ENCODE measurements at regions not wholly inside any gene's neighbourhood (a gene's known extent, or its start where the extent isn't known, plus 50 kb on each side); places are given as distances from the start of the nearest gene placed in this dataset.

DNA sequence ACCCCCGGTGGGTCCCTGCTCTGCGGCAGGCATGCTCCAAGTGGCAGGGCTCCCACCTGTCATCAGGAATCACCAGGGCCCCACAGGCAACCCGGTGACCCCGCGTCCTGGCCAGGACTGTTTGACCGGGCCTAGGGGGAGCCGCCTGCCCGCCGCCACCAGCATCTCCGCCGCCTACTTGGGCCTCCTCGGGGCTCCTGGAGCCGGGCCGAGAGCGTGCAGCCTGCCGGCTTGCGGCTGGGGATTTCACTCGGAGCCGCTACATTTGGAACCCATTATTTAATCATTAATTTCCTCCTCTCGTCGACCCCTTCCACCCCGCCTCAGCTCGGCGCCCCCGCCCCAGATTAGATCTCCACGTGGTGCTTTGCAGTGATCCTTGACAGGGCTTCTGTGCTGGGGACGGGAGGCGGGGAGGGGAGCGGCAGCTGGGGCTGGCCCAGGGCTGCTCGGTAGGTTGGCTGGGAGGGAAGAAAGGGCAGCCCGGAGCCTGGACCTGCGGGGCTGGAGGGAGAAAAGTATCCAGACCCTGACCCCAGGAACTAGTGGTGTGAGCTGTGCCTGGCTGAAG is 295.4 kb downstream of the CYP26B1 start:
- no peaks in the 10 kb centered on the region for H3K36me3 Mint-ChIP-seq (ENCODE audit: low read depth)
- H3K4me3 Mint-ChIP-seq: no peak overlapping the region
- H3K27ac Mint-ChIP-seq: no peak overlapping the region
- TF ChIP-seq, protein P1, sequence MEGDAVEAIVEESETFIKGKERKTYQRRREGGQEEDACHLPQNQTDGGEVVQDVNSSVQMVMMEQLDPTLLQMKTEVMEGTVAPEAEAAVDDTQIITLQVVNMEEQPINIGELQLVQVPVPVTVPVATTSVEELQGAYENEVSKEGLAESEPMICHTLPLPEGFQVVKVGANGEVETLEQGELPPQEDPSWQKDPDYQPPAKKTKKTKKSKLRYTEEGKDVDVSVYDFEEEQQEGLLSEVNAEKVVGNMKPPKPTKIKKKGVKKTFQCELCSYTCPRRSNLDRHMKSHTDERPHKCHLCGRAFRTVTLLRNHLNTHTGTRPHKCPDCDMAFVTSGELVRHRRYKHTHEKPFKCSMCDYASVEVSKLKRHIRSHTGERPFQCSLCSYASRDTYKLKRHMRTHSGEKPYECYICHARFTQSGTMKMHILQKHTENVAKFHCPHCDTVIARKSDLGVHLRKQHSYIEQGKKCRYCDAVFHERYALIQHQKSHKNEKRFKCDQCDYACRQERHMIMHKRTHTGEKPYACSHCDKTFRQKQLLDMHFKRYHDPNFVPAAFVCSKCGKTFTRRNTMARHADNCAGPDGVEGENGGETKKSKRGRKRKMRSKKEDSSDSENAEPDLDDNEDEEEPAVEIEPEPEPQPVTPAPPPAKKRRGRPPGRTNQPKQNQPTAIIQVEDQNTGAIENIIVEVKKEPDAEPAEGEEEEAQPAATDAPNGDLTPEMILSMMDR (IDR thresholded peaks at IDR 0.05; ENCODE audit: unreplicated experiment in 3 of 3): no peak
- peaks cover 64% of the 10 kb centered on the region for H3K27me3 Mint-ChIP-seq (ENCODE audit: low read depth)
- peaks cover 21% of the 10 kb centered on the region for H3K4me1 Mint-ChIP-seq
- H3K9me3 Mint-ChIP-seq: peaks cover 9% of the 10 kb centered on the region

DNA sequence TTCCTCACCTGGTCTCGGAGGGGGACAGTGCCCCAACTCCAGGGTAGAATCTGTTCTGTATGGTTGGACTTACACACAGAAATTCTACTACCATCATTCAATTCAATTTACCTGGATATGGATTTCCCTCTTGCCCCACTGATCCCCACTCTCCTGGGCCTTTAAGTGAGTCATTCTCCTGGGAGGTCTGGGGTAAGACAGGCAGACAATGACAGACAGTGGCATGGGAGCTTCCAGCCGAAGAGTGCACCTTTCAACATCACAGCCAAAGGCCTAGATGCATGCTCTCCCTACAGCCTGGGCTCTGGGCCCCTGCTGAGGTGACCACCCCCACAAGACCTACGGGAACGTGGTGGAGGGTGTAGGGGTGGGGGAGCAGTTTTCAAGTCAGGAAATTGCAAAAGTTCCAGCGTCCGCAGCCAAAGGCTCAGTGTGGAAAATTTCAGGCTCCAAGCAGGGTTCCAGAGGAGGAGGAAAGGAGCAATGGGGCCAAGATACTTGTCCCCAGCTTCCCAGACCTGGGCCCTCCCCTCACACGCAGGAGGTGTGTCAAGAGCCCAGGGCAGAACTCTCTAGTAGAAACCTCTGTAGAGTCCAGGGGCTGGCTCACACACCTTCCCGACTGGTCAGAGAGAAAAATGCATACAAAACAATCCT is 296.4 kb downstream of the CYP26B1 start:
- peaks cover 55% of the 10 kb centered on the region for H3K27me3 Mint-ChIP-seq (ENCODE audit: low read depth)
- peaks cover 9% of the 10 kb centered on the region for H3K9me3 Mint-ChIP-seq
- TF ChIP-seq, protein P1 (IDR thresholded peaks at IDR 0.05; ENCODE audit: unreplicated experiment in 3 of 3): no peak
- no peak overlapping the region for H3K4me3 Mint-ChIP-seq
- peaks cover 21% of the 10 kb centered on the region for H3K4me1 Mint-ChIP-seq
- H3K36me3 Mint-ChIP-seq (ENCODE audit: low read depth): no peaks in the 10 kb centered on the region
- H3K27ac Mint-ChIP-seq: peak overlapping the region; percentile 8 to 37 (median 20)

DNA sequence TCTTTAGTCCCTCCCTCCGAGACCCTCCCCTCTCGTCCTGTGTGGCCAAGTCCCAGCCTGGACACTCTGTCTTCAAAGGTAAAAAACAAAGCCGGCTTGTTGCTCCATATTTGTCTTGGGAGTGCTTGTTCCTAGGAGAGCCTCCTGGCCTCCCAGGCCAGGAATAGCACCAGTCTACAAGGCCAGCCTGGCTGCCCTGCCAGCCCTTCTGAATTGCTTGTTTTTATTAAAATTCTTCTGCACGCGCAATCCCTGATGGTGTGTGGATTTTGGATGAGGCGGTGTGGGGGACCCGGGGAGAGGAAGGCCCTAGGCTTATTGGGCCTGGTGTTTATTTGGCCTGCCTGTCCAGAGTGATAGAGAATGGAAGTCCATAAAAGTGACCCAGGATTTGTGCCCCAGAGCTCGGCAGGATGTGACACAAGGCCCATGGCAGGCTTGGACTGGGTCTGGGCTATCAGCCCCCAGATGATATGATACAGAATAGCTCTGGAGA is 297.3 kb downstream of the CYP26B1 start:
- peaks cover 4% of the 10 kb centered on the region for H3K9me3 Mint-ChIP-seq
- H3K27ac Mint-ChIP-seq: peak overlapping the region in 2 of 3 experiments; percentile 21 to 58
- no peaks in the 10 kb centered on the region for H3K36me3 Mint-ChIP-seq (ENCODE audit: low read depth)
- H3K4me1 Mint-ChIP-seq: peaks cover 21% of the 10 kb centered on the region
- TF ChIP-seq, protein P1 (IDR thresholded peaks at IDR 0.05; ENCODE audit: unreplicated experiment in 3 of 3): no peak
- peak overlapping the region in 1 of 3 experiments; percentile 2 for H3K4me3 Mint-ChIP-seq
- peaks cover 51% of the 10 kb centered on the region for H3K27me3 Mint-ChIP-seq (ENCODE audit: low read depth)

DNA sequence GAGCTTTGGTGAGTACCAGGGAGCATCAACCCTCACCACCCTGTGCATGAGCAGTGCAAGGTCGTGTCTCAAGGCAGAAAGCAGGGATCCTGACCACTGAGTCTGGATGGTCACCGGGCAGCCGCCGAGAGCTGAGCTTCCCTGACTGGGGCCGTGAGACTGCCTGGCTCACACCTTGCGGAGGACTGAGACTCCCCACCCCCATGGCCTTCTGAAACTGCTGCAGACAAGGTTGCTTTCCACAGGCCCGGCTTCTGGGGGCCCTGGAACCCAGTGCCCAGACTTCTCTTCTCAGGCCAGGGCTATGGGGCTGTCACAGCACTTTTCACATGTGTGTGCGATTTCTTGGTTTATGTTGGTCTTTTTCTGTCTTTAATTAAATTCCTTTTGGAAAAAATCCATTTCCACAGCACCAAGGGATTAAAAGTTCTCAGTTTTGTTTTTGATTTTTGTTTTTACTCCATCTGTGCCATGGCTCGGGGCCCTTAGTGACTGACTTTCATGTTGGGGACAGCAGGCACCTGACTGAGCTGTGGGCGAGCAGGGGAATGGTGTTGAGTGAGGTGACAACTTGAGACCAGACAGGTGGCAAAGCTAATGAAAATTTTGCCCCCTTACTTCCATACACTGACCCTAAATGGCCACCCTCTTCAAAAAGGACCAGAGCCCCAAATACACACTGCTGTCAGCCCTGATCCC is 297.9 kb downstream of the CYP26B1 start:
- TF ChIP-seq, protein P1 (IDR thresholded peaks at IDR 0.05; ENCODE audit: unreplicated experiment in 3 of 3): no peak

DNA sequence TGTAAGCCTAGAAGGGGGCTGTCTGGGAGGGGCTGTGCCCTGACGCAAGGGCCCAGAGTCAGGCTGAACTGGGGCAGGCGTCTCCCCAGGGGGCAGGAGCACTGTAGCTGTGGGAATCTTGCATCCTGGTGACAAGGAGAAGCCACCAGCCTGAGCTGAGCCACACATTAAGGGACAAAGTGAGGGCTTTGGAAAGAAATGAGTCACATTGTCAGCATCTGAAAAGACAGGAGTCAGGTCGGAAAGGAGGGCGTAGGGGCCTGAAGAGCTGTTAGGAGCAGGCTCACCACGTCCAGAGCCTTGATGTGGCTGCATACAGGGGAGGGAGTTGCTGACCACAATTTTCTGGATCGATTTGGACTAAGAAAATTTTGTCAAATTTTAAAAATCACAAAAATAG is 298.6 kb downstream of the CYP26B1 start:
- no peak overlapping the region for H3K4me3 Mint-ChIP-seq
- no peaks in the 10 kb centered on the region for H3K36me3 Mint-ChIP-seq (ENCODE audit: low read depth)
- no peaks in the 10 kb centered on the region for H3K9me3 Mint-ChIP-seq

More for the DNA sequence above, 297.9 kb downstream of the CYP26B1 start:
- Mint-ChIP-seq H3K4me3 (no peak overlapping the region), H3K27ac (peak overlapping the region in 1 of 3 experiments; percentile 58), H3K9me3 (no peaks in the 10 kb centered on the region), H3K27me3 (ENCODE audit: low read depth) (peaks cover 51% of the 10 kb centered on the region), H3K4me1 (peaks cover 21% of the 10 kb centered on the region), H3K36me3 (ENCODE audit: low read depth) (no peaks in the 10 kb centered on the region)

More for the DNA sequence above, 298.6 kb downstream of the CYP26B1 start:
- Mint-ChIP-seq H3K4me1 (peaks cover 21% of the 10 kb centered on the region), H3K27ac (no peak overlapping the region), H3K27me3 (ENCODE audit: low read depth) (peaks cover 45% of the 10 kb centered on the region)
- TF ChIP-seq, protein P1 (IDR thresholded peaks at IDR 0.05; ENCODE audit: unreplicated experiment in 3 of 3): no peak

Measured in nephron (organoid).